ENCODE measurements at regions not wholly inside any gene's neighbourhood (a gene's known extent, or its start where the extent isn't known, plus 50 kb on each side); places are given as distances from the start of the nearest gene placed in this dataset.

- TF ChIP-seq CTCF (IDR thresholded peaks at IDR 0.05; ENCODE audit: low read depth, low read length) (no peak), MAX (IDR thresholded peaks at IDR 0.05; ENCODE audit: low read depth, low read length) (no peak), POLR2A (IDR thresholded peaks at IDR 0.05; ENCODE audit: extremely low read depth, insufficient read length) (no peak)
Measured at GRCh38 chr3:151625586-151625985, 108.1 kb upstream of the AADACL2 start.

All from NB4 (cell line).